ENCODE measurements at regions not wholly inside any gene's neighbourhood (a gene's known extent, or its start where the extent isn't known, plus 50 kb on each side); places are given as distances from the start of the nearest gene placed in this dataset.
"Not testable (repeated sequence)": the region's sequence is repeated elsewhere in the genome, so short reads cannot be mapped to it uniquely, and the experiment has no call there.

DNA sequence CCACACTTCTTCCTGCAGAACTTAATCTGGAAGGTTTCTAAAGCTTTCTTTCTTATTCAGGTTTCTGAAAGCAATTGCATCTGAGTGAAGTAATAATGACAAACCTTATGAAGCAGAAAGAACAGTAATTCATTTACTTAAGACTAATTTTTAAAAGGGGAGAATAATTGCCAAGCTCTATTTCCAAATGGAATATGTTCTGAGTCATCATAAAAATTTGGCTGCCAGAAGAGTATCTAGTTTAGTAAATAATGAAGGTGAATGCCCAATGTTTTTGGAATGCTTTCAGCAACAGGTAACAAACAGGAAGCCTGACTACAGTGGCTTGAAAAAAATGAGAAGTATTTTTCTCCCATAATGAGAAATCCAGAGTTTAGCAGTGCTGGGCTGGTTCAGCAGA, 227.3 kb upstream of the TET2 start:
- no peak for TF ChIP-seq CTCF (IDR thresholded peaks at IDR 0.05; ENCODE audit: insufficient read depth, low read depth, low read length, missing control alignments)
- no peak for DNase-seq (ENCODE audit: low read depth)
- no peak overlapping the region for H3K4me3 ChIP-seq (ENCODE audit: low read depth, low read length)

DNA sequence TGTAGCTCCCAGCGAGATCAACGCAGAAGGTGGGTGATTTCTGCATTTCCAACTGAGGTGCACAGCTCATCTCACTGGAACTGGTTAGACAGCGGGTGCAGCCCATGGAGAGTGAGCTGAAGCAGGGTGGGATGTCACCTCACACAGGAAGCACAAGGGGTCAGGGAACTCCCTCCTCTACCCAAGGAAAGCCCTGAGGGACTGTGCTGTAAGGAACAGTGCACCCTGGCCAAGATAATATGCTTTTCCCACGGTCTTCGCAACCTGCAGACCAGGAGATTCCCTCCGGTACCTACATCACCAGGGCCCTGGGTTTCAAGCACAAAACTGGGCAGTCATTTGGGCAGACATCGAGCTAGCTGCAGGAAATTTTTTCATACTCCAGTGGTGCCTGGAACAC, 216.4 kb upstream of the TET2 start:
- TF ChIP-seq CTCF (IDR thresholded peaks at IDR 0.05; ENCODE audit: insufficient read depth, low read depth, low read length, missing control alignments), result no peak
- DNase-seq (ENCODE audit: low read depth), result peak; percentile 24
- H3K4me3 ChIP-seq (ENCODE audit: low read depth, low read length), result no peak overlapping the region

- peak; percentile 81 for DNase-seq (ENCODE audit: low read depth)
- TF ChIP-seq CTCF (IDR thresholded peaks at IDR 0.05; ENCODE audit: insufficient read depth, low read depth, low read length, missing control alignments), result peak; percentile 28
- H3K4me3 ChIP-seq (ENCODE audit: low read depth, low read length), result not testable (repeated sequence)
Measured at GRCh38 chr4:104930745-104931736, 215.6 kb upstream of the TET2 start.

GRCh38 chr4:104938624-104939023, 208.1 kb upstream of the TET2 start:
- H3K4me3 ChIP-seq (ENCODE audit: low read depth, low read length), result no peak overlapping the region
- DNase-seq (ENCODE audit: low read depth), result peak; percentile 12
- no peak for TF ChIP-seq CTCF (IDR thresholded peaks at IDR 0.05; ENCODE audit: insufficient read depth, low read depth, low read length, missing control alignments)

DNA sequence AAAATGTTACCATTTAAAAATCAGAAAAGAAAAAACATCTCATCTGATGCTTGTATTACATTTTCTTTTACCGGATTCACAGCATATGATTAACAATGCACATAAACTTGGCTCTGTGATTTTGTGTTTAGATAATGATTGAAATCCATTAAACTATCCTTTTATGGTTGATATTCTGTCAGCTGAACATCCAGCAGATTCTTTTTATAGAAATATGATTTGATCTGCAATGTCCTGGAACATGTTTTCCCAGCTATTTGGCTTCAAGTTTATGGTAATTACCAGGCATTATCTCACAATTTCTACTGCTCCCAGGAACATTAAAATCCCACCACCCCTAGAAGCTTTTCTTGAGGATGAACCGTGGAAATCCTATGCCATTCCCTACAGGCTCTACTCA, 205.7 kb upstream of the TET2 start:
- TF ChIP-seq CTCF (IDR thresholded peaks at IDR 0.05; ENCODE audit: insufficient read depth, low read depth, low read length, missing control alignments), result no peak
- H3K4me3 ChIP-seq (ENCODE audit: low read depth, low read length), result no peak overlapping the region
- DNase-seq (ENCODE audit: low read depth), result no peak

DNA sequence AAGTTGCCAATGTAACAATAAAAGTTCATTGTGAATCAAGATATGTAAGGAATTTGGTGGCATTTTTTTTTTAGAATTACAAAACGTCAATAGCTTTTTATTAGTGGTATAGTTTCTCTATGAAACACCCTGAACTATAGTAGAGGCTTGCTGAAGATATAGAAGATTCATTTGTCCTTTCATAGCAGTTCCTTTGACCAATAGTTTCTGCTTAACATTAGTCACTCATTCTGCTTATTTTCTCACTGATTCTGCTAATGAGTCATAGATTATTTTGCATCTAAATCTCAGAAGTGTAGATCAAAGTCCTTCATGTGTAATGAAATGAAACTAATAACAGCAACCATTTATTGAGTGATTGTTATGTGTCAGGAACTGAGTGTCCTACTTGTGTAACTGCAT, 205.0 kb upstream of the TET2 start:
- TF ChIP-seq CTCF (IDR thresholded peaks at IDR 0.05; ENCODE audit: insufficient read depth, low read depth, low read length, missing control alignments), result no peak
- H3K4me3 ChIP-seq (ENCODE audit: low read depth, low read length), result no peak overlapping the region
- peak; percentile 17 for DNase-seq (ENCODE audit: low read depth)

Measured in GM12865 (cell line).